Right ventricle myocardium superior (tissue), 1 donor: ENCODE measurements at regions not wholly inside any gene's neighbourhood (a gene's known extent, or its start where the extent isn't known, plus 50 kb on each side); places are given as distances from the start of the nearest gene placed in this dataset.
"Not testable (repeated sequence)": the region's sequence is repeated elsewhere in the genome, so short reads cannot be mapped to it uniquely, and the experiment has no call there.

Experiments
- ATAC-seq: fragments of 200-7000 bp; cut with Tn5 transposase; one replicate; pipeline ENCODE4 v1.9.1; 2020; ENCODE audit warnings: mild to moderate bottlenecking; ENCODE audit not compliant: poor library complexity
- DNase-seq: peaks from one replicate; pipeline ENCODE4 v3.0.0-alpha.2; 2020
- intact Hi-C: fragments of 100-400 bp; cut with DNase I; formaldehyde crosslinking; loops from one replicate; pipeline ENCODE4 v1.11.2; 2022
- donor health status: DM: no; HTN: yes; CAD: no; lungs with severe emphysema.

DNA sequence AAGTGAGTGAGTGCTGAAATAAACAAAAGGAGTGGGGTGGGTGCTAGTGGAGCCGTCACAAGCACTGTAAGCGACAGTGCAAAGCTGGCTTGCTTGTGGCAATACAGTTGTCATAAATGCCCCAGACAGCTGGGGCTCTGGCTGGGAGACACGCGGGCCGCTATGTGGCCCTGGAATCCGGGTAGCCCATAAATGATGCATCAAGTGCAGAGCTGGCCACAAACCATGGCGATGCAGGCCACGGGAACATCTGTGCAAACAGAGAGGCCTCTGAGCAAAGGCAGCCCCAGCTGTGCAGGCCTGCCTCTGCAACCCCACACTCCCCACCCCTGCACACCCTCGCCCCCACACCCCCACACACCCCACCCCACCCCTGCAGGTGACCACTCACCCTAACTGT is 349.2 kb upstream of the ID2 start:
- DNase-seq (no peak), ATAC-seq (no peak)
- intact Hi-C loops = no loop called here

DNA sequence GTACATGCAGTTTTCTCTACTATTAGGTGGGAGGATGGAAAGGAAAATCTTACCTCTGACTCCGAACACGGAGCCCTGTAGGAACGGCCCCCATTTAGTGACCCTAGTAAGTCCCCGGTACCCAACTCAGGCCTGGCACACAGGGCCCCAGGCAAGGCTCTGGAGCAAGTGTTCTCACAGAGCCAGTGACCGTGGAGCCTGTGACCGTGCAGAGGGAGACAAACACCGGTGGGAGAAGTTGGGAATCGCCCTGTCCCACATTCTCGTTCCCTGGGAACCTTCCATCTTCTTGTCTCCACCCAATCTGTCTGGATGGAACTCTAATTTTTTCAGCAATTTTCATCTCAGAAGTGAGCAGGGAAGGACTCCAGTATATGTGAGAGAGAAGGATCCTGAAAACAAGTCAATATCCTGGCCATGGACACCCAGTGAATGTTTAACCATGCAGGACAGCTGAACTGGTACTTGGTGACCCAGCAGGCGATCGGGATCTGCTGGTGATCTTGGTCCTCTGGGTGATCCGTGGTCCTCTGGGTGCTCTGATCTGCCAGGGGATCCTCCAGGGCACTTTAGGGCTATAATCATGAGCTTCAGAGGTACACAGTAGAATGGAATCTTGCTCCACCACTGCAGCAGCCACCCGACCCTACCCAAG is 348.6 kb upstream of the ID2 start:
- no peak for ATAC-seq
- intact Hi-C loops = no loop called here
- no peak for DNase-seq

DNA sequence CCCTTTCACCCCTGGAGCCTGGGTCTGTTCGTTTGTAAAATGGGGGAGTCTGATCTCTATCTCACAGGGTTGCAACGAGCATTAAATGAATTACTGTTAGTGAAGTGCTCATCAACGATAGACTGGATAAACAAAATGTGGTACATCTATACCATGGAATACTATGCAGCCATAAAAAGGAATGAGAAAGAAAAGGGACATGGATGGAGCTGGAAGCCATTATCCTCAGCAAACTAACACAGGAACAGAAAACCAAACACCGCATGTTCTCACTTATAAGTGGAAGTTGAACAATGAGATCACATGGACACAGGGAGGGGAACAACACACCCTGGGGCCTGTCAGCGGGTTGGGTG is 348.0 kb upstream of the ID2 start:
- ATAC-seq, DNase-seq, intact Hi-C loops: not testable (repeated sequence)

DNA sequence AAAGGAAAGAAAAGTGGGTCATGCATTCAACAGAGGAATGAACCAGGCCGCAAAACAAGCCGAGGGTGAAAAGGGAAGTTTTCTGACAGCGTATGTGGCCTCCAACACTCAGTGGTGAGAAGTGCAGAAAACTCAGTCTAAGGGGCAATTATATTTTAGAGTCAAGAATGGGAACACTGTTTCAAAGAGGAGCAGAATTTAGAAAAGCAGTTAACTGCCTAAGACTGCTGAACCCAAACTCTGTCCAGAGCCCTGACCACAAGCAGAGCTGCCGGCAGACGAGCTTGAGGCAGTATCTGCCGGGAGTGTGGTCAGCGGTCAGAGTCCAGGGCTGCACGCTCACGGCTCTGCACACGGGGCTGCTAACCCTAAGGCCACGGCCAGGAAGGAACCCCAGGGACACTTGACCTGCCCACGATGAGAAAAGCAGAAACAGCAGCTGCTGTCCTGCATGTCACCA is 347.0 kb upstream of the ID2 start:
- no peak for ATAC-seq
- intact Hi-C loops = no loop called here
- no peak for DNase-seq

DNA sequence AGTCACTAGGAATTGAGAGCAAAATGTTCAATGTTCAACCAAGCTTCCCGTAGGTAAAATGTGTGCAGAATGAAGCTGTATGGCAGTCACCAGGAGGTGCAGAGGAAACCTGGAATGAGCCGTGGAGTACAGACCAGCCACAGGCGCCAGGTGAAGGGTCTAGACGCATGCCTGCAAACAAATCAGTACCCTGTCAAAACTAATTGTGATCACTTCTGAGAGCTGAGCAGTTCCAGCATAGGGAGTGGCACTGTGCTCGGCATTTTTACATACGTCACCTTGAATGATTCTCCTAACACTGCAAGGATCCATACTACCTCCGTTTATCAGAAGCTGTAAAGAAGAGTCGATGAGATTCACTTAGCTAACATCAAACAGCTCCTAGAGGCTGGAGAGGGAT is 346.1 kb upstream of the ID2 start:
- no peak for ATAC-seq
- DNase-seq = no peak

DNA sequence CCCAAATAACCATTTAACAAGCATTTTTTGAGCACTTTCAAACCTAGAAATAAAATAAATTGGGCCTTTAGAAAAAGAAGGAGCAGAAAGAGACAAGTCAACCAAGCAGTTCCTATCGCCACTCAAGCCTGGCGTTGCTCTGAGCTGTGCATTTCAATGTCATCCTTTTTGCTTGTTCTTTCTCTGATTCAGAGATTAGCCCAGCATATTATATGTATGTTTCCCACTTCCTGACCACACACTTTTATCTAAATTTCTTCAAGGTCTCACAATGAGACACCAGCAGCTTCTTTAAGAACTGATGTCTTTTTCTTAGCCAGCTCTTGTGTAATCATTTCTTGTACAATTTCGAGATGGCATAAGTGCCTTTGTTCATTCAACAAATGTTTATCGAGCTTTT is 344.5 kb upstream of the ID2 start:
- intact Hi-C loops = no loop called here
- DNase-seq = no peak
- no peak for ATAC-seq

More for the DNA sequence above, 346.1 kb upstream of the ID2 start:
- intact Hi-C loops = no loop called here

DNA sequence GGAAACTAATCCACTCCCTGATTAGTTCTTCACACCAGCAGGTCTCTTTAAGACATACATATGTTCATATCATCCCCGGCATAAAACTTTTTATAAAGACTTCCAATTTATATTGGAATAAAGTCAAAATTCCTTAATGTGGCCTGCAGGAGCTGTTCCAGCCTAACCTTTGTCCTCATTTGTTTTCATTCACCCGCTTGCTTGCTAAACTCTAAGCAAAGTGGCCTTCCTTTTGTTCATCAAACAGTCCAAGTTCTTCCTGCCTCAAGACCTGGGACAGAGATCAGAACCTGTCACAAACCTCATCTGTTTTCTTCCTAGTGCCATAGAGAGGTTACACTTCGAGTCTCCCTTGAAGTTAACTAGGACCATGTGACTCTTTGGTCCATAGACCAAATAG is 339.4 kb upstream of the ID2 start:
- ATAC-seq (no peak), DNase-seq (no peak)
- intact Hi-C loops = no loop called here

DNA sequence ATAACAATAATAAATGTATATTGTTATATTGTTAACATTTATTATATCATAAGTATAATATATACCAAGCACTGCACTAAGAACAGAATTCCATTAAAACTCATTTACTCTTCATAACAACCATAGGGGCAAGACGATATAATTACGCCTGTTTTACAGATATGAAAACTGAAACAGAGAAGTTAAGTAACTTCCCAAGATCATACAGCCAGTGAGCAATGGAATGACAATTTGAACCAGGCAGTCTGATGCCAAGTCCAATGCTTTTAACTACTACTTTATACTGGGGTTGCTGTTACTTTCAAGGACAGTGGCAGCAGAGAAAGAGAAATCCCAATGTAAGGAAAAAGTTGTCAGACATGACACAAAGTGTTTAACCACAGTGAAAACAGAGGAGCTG is 338.8 kb upstream of the ID2 start:
- DNase-seq (no peak), ATAC-seq (no peak)
- intact Hi-C loops = no loop called here

DNA sequence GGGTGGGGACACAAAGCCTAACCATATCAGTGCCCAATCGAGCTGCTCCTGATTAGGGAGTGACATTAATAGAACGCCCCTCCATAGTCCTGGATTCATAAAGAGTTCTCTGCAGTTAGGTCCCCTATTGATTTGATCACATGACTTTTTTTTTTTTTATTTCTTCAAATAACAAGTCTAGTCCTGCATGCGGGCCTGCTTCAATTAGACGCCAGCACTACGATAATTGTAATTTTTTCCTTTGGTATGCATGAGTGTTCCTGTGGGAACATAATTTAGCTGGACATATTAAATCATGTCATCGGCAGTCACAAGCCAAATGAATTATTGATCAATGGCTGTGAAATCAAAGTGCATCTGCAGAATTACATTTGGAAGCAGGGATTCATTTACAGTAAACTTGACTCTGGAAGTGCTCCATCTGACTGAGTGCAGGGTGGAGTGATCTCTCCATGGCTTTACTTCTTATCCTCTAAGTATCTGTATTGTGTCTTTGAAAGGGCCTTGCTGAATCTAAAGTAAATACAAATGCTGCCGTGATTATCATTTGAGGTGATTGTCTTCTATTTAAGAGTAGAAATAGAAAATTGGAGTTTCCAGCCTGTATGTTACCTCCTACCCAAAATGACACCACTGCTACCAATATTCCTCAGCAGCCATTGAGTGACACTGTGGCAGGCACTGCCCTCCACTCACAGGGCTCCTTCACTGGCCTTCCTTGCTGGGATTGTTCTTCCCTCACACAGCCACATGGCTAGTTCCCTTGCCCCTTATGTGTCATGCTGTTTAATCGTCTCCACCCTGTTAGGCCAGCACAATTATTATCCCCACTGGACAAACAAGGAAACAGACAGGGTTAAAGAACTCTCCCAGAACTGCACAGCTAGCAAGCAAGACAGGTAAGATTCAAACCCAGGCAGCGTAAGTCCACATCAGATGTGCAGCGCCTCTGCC is 337.4 kb upstream of the ID2 start:
- intact Hi-C loops = no loop called here
- DNase-seq (no peak), ATAC-seq (no peak)

DNA sequence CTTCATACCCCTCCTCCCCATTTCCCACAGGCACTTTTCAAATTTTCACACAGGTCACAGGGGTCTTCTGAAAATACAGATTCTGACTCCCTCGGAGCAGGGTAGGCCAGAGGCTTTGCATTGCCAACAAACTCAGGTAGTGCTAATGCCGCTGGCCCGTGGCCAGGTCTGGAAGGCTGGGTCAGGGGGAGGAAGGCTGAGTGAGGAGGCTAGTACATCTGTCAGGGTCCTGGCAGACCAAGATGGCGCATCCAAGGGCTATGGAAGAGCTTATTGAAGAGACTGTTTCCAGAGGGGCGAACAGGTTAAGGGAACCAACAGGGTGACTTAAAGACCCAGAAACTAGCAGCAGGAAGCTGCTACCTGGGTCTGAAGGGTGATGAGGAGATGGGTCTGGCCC is 336.7 kb upstream of the ID2 start:
- DNase-seq (no peak), ATAC-seq (no peak)
- intact Hi-C loops = no loop called here

DNA sequence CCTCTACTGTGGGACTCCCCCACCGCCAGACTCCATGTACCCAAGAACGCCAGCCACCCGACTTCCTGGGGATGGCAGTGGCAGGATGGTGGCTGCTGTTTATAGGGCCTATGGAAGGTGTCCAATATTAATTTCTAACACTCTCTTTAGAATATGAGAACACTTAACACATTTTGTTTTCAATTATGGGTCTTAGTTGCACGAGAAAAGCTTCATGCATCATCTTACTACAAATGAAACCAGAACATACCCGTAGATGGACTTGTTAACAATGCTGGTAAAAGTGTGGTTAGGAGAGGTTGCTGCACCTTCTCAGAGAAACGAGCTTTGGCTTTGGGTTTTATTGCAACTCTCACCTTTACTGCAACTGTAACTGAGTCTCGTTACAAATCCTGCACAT is 335.6 kb upstream of the ID2 start:
- intact Hi-C loops = no loop called here
- DNase-seq (no peak), ATAC-seq (no peak)

DNA sequence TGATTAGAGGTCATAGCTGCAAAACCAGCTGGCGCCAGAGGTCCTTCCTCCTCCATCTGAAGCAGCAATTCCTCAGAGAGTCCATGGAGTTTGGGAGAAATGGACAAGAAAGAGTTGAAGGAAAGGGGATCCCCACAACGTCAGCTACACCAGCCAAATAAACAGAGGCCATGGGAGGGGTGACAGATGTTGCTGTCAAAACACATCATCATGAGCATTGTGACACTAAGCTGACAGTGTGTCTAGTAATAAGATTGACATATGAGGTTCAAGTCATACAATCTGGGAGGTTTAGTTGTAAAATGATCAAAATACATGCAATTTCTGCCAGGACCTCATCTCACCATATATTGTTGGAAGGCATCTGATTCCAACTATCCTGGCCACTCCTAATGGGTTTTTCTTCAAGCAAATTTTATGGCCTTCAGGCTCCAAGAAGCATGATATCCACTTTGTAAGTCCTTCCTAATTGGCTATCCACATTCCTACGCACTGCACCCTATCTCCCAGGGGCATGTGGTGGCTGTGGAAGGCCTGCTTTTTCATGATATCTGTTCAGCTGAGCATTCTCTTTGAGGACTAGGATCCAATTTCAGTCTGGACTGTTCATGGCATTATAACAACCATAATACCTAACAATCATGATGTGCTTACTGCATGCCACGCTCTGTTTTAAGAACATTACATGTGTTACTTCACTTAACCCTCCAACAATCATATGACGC is 335.0 kb upstream of the ID2 start:
- ATAC-seq (no peak), DNase-seq (no peak)
- intact Hi-C loops = no loop called here

DNA sequence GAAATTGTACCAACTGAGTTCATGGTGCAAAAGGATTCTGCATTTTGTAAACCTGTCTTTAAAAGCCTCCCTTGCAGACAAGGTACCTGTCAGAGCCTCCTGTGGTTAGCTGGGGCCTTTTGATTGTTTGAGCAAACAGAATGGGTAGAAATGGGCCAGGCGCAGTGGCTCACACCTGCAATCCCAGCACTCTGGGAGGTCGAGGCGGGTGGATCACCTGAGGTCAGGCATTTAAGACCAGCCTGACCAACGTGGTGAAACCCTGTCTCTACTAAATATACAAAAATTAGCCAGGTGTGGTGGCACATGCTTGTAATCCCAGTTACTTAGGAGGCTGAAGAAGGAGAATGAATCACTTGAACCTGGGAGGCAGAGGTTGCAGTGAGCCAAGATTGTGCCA is 332.9 kb upstream of the ID2 start:
- intact Hi-C loops, ATAC-seq, DNase-seq: not testable (repeated sequence)

DNA sequence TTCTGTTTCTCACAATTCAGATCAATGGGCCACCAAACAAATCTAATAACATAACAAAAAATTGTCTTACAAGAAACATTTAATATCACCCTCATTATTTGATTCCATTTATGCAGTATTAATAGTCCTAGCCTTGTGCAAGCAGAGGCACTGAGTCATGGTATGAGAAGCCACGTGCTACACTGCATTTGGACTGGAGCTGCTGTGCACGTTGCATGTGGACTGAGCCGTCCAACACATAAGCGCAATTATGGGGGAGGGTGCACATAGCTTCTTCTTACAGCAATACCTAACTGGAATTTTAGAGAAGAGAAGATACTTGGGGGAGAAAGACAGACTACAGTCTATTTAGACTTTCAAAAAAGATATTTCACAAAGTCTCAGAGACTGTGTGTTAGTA is 329.6 kb upstream of the ID2 start:
- ATAC-seq = no peak
- intact Hi-C loops = no loop called here
- no peak for DNase-seq

DNA sequence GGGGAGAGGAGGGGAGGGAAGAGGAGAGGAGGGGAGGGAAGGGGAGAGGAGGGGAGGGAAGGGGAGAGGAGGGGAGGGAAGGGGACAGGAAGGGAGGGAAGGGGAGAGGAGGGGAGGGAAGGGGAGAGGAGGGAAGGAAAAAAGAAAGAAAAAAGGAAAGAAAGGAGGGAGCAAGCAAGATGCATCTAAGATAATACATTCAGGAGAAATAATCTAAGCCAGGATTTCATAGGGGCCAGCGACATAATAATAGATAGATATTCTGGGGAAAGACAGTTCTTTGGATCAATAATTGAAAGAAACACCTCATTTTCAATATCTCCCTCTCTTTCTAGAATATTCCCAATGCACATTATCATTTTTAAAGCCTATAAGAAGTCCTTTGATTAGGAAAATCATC is 328.9 kb upstream of the ID2 start:
- DNase-seq = no peak
- intact Hi-C loops = no loop called here

DNA sequence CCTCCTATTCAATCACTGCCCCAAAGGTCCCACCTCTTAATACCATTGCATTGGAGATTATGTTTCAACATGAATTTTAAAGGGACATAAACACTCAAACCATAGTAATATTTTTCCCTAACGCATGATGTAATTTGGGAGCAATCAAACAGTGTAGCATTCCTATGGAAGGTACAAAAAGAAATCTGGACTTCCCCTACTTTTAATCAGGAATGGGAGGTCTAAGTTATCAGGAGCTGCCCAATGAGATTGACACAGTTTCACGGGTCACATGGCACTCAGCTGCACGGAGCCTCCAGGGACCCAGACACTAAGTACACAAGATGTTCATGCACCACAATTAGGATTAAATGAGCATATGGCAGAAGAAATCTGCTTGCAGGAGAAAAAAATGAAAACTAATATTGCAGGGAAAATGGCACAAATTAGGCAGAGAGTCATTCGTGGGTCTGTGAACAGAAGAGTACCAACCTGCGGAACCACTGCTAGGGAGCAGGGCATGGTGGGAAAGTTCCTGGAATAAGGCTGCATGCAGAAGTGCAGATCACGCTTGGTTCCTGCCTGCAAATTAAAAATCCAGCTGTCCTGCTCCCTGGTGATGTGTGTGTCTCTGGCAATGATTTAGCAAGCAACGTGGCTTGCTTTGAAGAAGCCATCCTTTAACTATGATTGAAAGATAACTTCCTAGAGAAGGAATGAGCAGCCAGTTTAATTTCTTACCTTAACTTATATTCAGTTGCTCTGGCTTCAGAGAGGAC is 326.6 kb upstream of the ID2 start:
- intact Hi-C loops = no loop called here
- DNase-seq (no peak), ATAC-seq (no peak)

More for the DNA sequence above, 328.9 kb upstream of the ID2 start:
- ATAC-seq = no peak

DNA sequence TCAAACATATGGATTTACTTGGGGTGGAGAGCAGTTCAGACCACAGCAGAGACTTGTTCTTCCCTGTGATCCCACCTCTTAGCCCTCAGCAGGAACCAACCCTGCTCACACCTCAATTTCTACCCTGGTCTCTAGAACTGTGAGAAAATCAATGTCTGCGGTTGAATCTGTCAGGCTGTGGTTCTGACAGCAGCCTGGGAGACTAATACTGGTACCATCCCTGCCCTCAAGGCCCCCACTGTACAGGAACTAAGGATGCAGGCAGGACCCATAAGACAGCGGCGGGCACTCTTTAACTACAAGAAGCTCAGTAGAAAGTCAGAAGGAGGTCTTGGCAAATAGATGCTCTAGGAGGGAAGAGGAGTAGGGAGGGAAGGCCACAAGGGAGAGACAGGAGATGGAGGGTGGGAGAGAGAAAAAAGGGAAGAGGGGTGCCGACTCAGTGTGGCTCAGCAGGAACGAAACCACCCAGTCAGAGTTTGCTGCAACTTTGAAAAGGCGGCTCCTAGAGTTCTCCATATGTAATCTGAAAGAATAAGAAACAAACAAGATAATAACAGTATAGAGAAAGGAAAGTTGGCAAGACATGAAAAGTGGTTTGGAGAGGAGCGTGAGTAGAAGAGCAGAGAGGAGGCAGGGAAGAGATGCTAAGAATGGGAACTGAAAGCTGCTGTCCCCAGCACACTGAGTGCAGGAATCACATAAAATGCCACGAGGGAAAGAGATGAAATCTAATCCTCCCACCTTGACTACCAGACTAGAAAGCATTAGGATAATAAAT is 323.9 kb upstream of the ID2 start:
- no peak for ATAC-seq
- intact Hi-C loops = no loop called here
- DNase-seq = no peak

DNA sequence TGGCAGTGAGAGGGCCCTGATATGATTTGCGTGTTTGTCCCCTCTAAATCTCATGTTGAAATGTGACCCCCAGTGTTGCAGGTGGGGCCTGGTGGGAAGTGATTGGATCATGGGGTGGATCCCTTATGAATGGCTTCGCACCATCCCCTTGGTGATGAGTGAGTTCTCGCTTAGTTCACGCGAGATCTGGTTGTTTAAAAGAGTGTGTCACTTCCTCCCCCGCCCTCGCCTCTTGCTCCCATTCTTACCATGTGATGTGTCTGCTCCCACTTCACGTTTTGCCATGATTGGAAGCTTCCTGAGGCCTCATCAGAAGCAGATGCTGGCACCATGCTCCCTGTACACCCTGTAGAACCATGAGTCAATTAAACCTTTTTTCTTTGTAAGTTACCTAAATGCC is 319.9 kb upstream of the ID2 start:
- DNase-seq = no peak

More for the DNA sequence above, 319.9 kb upstream of the ID2 start:
- intact Hi-C loops = no loop called here
- no peak for ATAC-seq
